ENCODE measurements at regions not wholly inside any gene's neighbourhood (a gene's known extent, or its start where the extent isn't known, plus 50 kb on each side); places are given as distances from the start of the nearest gene placed in this dataset.
"Not testable (repeated sequence)": the region's sequence is repeated elsewhere in the genome, so short reads cannot be mapped to it uniquely, and the experiment has no call there.

DNA sequence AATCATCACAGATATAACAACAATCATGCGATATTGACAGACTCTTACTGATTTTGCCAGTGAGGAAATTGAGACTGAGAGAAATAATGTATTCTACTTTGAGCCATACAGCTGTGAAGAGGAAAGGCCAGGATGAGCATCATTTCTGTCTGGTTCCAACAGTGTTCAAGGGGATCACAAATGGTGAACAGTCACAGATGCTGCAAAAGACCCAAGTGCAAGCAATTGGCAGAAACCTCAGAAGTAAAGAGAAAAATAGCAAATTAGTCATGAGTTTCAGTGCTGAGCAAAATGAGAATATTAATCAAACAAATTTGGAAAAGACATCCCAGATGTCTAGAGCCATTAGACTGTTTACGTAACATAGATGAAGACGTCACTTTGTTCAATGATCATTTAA lies 114.1 kb downstream of the RAB38 start:
- DNase-seq = no peak

DNA sequence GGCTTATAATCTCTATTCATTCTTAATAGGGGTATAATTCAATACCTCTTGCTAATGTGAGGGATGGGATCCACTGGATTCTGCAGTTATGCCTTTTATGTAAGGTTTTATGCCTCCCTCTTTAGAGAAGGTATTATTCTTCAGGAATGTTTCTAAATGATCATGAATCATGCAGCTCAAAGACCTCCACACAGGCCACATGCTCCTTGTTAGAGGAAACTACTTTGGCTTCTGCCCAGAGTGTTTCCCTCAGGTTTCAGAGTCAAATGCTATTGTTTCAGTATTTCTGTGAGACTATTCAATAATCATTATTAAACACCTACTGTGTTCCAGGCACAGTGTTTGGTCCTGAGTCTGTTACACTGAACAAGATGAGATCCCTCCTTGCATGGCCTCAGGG lies 115.9 kb downstream of the RAB38 start:
- DNase-seq = no peak

DNA sequence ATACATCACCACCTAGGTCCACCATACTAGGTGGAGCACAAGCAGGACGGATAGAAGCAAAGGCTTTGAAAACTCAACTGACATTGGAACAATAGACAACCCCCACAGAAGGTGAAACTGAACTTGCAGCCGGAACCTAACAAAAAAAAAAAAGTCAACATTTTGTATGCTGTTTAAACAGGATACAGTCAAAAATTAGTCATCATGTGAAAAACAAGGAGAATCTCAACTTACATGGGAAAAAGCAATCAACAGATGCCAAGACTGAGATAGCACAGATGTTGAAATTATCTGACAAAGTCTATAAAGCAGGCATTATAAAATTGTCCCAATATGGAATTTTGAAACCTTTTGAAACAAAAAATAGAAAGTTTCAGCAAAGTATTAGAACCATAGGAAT lies 123.8 kb downstream of the RAB38 start:
- no peak for DNase-seq

DNA sequence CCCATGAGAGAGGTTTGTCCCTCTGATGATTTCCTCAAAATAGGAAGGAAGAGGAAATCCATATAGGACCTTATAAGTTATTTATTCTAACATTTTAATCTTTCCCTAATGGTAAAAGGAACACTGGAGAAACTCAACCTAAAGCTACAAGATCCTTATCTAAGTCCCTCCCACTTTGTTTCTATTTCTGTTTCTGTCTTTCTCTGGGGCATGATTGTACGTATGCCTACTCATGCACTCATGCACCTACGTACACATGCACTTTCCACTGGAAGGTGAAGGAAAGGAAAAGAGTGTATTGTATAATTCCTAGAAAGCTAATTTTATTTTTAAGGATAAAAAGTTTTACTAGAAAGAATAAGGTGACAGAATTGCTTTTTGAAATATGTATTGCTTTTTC lies 125.0 kb downstream of the RAB38 start:
- no peak for DNase-seq

GRCh38 chr11:88045288-88045687 lies 130.0 kb downstream of the RAB38 start:
- DNase-seq = not testable (repeated sequence)

DNA sequence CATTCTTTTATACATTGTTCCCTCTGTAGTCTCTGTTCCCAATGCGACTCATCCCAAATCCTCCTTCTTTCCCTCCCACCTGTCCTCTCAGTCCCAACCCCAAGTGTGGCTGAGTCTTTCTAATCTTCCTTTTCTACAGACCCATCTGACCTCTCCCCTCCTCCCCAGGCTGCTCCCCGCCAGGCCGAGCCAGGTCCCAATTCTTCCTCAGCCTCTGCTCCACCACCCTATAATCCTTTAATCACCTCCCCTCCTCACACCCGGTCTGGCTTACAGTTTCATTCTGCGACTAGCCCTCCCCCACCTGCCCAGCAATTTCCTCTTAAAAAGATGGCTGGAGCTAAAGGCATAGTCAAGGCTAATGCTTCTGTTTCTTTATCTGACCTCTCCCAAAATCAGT lies 130.6 kb downstream of the RAB38 start:
- not testable (repeated sequence) for DNase-seq

GRCh38 chr11:88043149-88043548 lies 132.1 kb downstream of the RAB38 start:
- no peak for DNase-seq

- DNase-seq = no peak
These were observed 132.6 kb downstream of the RAB38 start for GRCh38 chr11:88042647-88043046.

- DNase-seq = no peak
These were observed 133.0 kb downstream of the RAB38 start for GRCh38 chr11:88042238-88042637.

GRCh38 chr11:88041679-88042078 lies 133.6 kb downstream of the RAB38 start:
- DNase-seq = no peak

GRCh38 chr11:88040148-88040496 lies 135.1 kb downstream of the RAB38 start:
- DNase-seq = no peak

- DNase-seq = no peak
These were observed 135.6 kb downstream of the RAB38 start for GRCh38 chr11:88039476-88040147.

GRCh38 chr11:88038063-88038462 lies 137.2 kb downstream of the RAB38 start:
- DNase-seq = no peak

- DNase-seq = no peak
These were observed 138.5 kb downstream of the RAB38 start for GRCh38 chr11:88036701-88037100.

DNA sequence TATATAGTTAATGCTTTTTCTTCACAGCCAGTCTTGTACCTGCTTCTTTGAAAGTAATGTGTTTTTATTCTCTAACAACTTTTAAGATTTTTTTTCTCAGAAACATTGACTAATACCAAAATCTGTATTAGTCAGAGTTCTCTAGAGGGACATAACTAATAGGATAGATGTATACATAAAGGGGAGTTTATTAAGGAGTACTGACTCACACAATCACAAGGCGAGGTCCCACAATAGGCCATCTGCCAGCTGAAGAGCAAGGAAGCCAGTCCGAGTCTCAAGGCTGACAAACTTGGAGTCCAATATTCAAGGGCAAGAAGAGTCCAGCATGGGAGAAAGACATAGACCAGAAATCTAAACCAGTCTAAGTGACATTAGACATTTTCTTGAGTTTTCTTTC lies 140.0 kb downstream of the RAB38 start:
- DNase-seq = no peak

DNA sequence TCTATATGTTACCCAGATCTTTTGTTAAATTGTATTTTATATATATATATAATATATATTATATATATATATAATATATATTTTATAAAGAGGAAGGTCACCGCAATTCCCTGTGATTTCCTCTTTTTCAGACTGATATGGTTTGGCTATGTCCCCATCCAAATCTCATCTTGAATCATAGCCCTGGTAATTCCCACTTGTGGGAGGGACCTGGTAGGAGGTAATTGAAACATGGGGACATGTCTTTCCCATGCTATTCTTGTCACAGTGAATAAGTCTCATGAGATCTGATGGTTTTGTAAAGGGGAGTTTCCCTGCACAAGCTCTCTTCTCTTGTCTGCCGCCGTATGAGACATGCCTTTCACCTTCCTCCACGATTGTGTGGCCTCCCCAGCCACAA lies 157.6 kb downstream of the RAB38 start:
- DNase-seq = no peak

- DNase-seq = peak in 2 of 4 experiments; percentile 8 to 10
These were observed 158.7 kb downstream of the RAB38 start for GRCh38 chr11:88016392-88017170.

- no peak for DNase-seq
These were observed 160.1 kb downstream of the RAB38 start for GRCh38 chr11:88015170-88015569.

DNA sequence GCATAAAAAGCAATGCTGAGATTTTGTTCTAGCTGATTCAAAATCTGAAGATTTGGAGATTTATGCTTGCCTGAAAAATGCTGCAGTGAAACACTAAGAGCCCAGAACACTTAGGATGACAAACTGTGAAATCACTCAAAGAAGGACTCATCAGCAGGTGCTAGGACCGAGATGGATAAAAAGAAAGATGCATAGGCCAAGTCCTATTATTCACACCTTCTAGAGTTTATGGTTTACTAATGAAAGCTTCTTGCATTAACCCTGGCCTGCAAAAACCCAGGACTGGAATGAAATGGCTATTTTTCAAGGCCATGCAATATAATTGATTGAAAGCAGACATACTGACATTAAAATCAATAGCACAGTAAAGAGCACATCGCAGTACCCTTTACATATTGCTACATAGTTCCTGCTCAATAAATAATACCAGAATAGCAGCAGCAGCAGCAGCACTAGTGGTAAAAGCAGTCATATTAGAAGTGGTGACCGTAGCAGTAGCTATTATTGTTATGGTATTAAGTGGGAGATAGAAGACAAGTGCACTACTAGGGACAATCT lies 161.7 kb downstream of the RAB38 start:
- DNase-seq = no peak

- no peak for DNase-seq
These were observed 162.8 kb downstream of the RAB38 start for GRCh38 chr11:88012456-88012855.

DNA sequence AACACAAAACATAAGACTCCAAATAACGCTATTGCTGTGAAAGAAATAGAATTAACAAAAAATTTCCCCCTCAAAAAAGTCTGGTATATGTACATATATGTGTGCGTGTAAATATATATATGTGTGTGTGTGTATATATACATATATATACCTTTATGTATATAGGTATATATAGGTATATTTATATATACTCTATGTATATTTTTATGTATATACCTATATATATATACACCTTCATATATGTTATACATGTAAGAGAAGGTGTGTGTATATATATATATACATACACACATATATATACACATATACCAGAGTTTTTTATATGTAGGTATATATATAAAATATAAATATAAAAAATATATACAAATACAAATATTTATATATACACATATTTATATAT lies 199.2 kb downstream of the RAB38 start:
- no peak for DNase-seq

DNA sequence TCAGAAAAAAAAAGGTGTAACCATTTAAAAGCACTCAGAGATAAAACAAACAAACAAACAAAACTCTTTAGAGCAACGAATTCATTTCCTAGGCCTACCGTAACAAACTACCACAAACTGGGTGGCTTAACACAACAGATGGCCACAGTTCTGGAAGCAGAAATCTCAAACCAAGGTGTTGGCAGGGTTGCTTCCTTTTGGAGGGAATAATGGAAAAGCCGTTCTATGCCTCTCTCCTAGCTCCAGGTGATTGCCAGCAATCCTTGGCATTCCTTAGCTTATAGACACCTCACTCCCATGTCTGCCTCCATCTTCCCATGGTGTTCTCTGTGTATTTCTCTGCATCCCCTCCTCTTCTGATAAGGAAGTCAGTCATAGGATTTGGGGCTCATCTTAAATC lies 200.4 kb downstream of the RAB38 start:
- DNase-seq = no peak

DNA sequence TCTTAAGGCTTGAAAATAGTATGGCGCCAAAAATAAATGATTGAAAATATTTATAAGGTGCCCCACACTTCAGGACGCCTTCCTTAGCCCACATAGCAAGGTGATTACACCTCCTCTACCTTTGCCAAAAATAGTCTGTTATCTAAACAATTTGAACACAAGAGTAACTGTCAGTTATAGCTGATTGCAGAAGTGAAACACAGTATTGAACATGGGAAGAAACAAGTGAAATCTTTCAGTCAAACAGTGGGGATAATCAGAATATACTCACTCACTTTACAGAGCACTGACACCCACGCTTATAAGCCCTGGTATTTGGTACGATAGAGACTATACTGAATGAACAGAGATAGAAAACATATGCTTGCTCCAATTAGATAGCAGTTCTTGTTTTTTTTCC lies 203.1 kb downstream of the RAB38 start:
- DNase-seq = no peak

- no peak for DNase-seq
These were observed 203.9 kb downstream of the RAB38 start for GRCh38 chr11:87971354-87971753.

- no peak for DNase-seq
These were observed 204.5 kb downstream of the RAB38 start for GRCh38 chr11:87970762-87971161.

Measured in activated naive CD4-positive, alpha-beta T cell (primary cell).